GM12878 (cell line): ENCODE measurements at regions not wholly inside any gene's neighbourhood (a gene's known extent, or its start where the extent isn't known, plus 50 kb on each side); places are given as distances from the start of the nearest gene placed in this dataset.

Source experiments
- ATAC-seq: fragments of 200-7000 bp; cut with Tn5 transposase; 3 replicates; pipeline ENCODE4 v1.9.1; 2020; ENCODE audit warnings: mild to moderate bottlenecking, moderate library complexity
- BruUV-seq: library from RNA; stranded (reverse); fragments of 400-500 nt; replicated peaks from 2 replicates; lab custom pipeline; 2021; lab: Mats Ljungman, UMichigan
- CTCF ChIA-PET: fragments of 300-600 bp; sonication (Branson Sonifier 250); formaldehyde crosslinking; extraction: SDS; loops from one replicate; lab custom pipeline; 2021; ENCODE audit warnings: inconsistent platforms; lab: Yijun Ruan, JAX
- POLR2A ChIA-PET: fragments of 350-600 bp; formaldehyde crosslinking; extraction: SDS; loops from one replicate; lab custom pipeline; 2021; ENCODE audit warnings: inconsistent platforms; lab: Charles Lee
- RAD21 ChIA-PET: fragments of 300-600 bp; sonication (Branson Sonifier 250); formaldehyde crosslinking; loops from one replicate; lab custom pipeline; 2023; ENCODE audit warnings: antibody characterized with exemption; ENCODE audit not compliant: unreplicated experiment; lab: Charles Lee
- SMC1A ChIA-PET: fragments of 300-600 bp; sonication (Branson Sonifier 250); formaldehyde crosslinking; loops from one replicate; lab custom pipeline; 2023; ENCODE audit not compliant: unreplicated experiment, uncharacterized antibody; lab: Charles Lee
- DNase-seq: peaks from one replicate; pipeline ENCODE4 v3.0.0-alpha.2; 2011; ENCODE audit warnings: low read depth, low spot score
- FAIRE-seq: peaks from 3 replicates; lab custom pipeline; 2011; peaks lifted over from hg19 to GRCh38; lab: Jason Lieb, UNC
- H2AFZ ChIP-seq: 2 replicates; pipeline ENCODE4 v1.6.0; 2011; ENCODE audit warnings: low read depth, low read length, control low read depth; ENCODE audit not compliant: control insufficient read depth
- H3K27ac ChIP-seq: 2 replicates; pipeline ENCODE4 v1.5.1; 2011; ENCODE audit warnings: control low read depth; ENCODE audit not compliant: control insufficient read depth, insufficient read depth
- H3K27me3 ChIP-seq, 2 experiments: replicated peaks in 1 of 2; 2 replicates each; pipeline versions ENCODE4 v1.6.0 to v1.6.1; 2011; ENCODE audit warnings: low read length in 1 of 2; ENCODE audit not compliant: control insufficient read depth in 2 of 2, insufficient read depth in 2 of 2
- H3K36me3 ChIP-seq, 2 experiments: 2 replicates each; pipeline ENCODE4 v1.5.1; 2011; ENCODE audit warnings: low read length in 1 of 2; ENCODE audit not compliant: control insufficient read depth in 2 of 2, insufficient read depth in 2 of 2
- H3K4me1 ChIP-seq: 2 replicates; pipeline ENCODE4 v1.6.1; 2011; ENCODE audit warnings: mild to moderate bottlenecking, low read length, moderate library complexity, mixed read lengths; ENCODE audit not compliant: control insufficient read depth, insufficient read depth
- H3K4me2 ChIP-seq: 2 replicates; pipeline ENCODE4 v1.6.0; 2011; ENCODE audit warnings: control low read depth; ENCODE audit not compliant: control insufficient read depth, insufficient read depth
- H3K4me3 ChIP-seq: fragments of 200-600 bp; sonication (generic); 2 replicates; pipeline ENCODE4 v1.5.1; 2016
- H3K79me2 ChIP-seq: 2 replicates; pipeline ENCODE4 v1.6.0; 2011; ENCODE audit warnings: low read length; ENCODE audit not compliant: control insufficient read depth, insufficient read depth
- H3K9ac ChIP-seq: 2 replicates; pipeline ENCODE4 v1.8.0; 2011; ENCODE audit warnings: low read length, control low read depth, mixed read lengths; ENCODE audit not compliant: control insufficient read depth, insufficient read depth
- H3K9me3 ChIP-seq: replicated peaks from 3 replicates; pipeline ENCODE4 v1.5.1; 2011; ENCODE audit warnings: mild to moderate bottlenecking, low read length; ENCODE audit not compliant: control insufficient read depth, insufficient read depth
- H4K20me1 ChIP-seq: 2 replicates; pipeline ENCODE4 v1.6.0; 2011; ENCODE audit not compliant: control insufficient read depth, insufficient read depth
- ATF3 ChIP-seq: IDR thresholded peaks from 2 replicates; pipeline ENCODE4 v1.6.1; 2011; ENCODE audit warnings: low read depth, mild to moderate bottlenecking, low read length, moderate library complexity, borderline replicate concordance; ENCODE audit errors: extremely low read depth
- E2F8 ChIP-seq: fragments of 450-650 bp; IDR thresholded peaks from 2 replicates; pipeline ENCODE4 v1.6.1; 2018; ENCODE audit warnings: mild to moderate bottlenecking, low read depth, moderate library complexity; ENCODE audit not compliant: partially characterized antibody
- EED ChIP-seq: sonication (generic); IDR thresholded peaks from 2 replicates; pipeline ENCODE4 v1.6.1; 2016; ENCODE audit warnings: antibody characterized with exemption, low read depth
- GABPA ChIP-seq: IDR thresholded peaks from 2 replicates; pipeline ENCODE4 v1.6.1; 2014; ENCODE audit warnings: antibody characterized with exemption, low read depth, mild to moderate bottlenecking, inconsistent platforms
- JUND ChIP-seq: IDR thresholded peaks from 2 replicates; pipeline ENCODE4 v1.6.1; 2012; ENCODE audit warnings: low read depth, mild to moderate bottlenecking, low read length, improper control_type of control experiment, moderate library complexity
- MLLT1 ChIP-seq: fragments of 450-650 bp; IDR thresholded peaks from 2 replicates; pipeline ENCODE4 v1.6.1; 2016; ENCODE audit warnings: mild to moderate bottlenecking
- SREBF1 ChIP-seq: IDR thresholded peaks from 2 replicates; pipeline ENCODE4 v1.6.1; 2012; ENCODE audit warnings: mild to moderate bottlenecking, low read length
- SUPT20H ChIP-seq: IDR thresholded peaks from 2 replicates; pipeline ENCODE4 v1.6.1; 2011; ENCODE audit warnings: low read depth, mild to moderate bottlenecking, low read length, moderate library complexity, borderline replicate concordance; ENCODE audit not compliant: control insufficient read depth
- TCF12 ChIP-seq: IDR thresholded peaks from 2 replicates; pipeline ENCODE4 v1.6.1; 2011; ENCODE audit warnings: low read depth, mild to moderate bottlenecking, low read length
- WGBS: methylation state at CpG from one replicate; pipeline ENCODE4 v1.1.6; 2016; ENCODE audit warnings: low lambda C conversion rate; ENCODE audit not compliant: insufficient replicate concordance, insufficient coverage; ENCODE audit errors: missing lambda C conversion rate; 5-methylcytosine and 5-hydroxymethylcytosine counted together
- in situ Hi-C: fragments of 300-500 bp; cut with MboI; formaldehyde crosslinking; loops from 9 replicates; pipeline ENCODE4 v1.14.3; 2018; ENCODE audit warnings: mixed read lengths
- intact Hi-C: fragments of 100-400 bp; cut with micrococcal nuclease; formaldehyde crosslinking; loops from one replicate; pipeline ENCODE4 v1.14.2; 2022; ENCODE audit not compliant: unreplicated experiment

- no peak for DNase-seq
- H4K20me1 ChIP-seq = no peaks in the 10 kb centered on the region; the same call in 1 of the 2 replicates
- no peaks in the 10 kb centered on the region for H3K79me2 ChIP-seq
- H3K27ac ChIP-seq = no peak overlapping the region
- ChIA-PET POLR2A (no interaction called here), RAD21 (no interaction called here), CTCF (no interaction called here), SMC1A (no interaction called here)
- H2AFZ ChIP-seq = no peak overlapping the region
- no peak overlapping the region for H3K9ac ChIP-seq
- intact Hi-C loops = no loop called here
- FAIRE-seq = no peak
- TF ChIP-seq ATF3 = no peak
- no peak for ATAC-seq
- H3K4me2 ChIP-seq = no peak overlapping the region
- H3K9me3 ChIP-seq = no peaks in the 10 kb centered on the region
- no peak overlapping the region for H3K4me3 ChIP-seq
- 52% methylated on average over 5 of the region's 5 CpGs for WGBS
- H3K4me1 ChIP-seq = no peaks in the 10 kb centered on the region
- in situ Hi-C loops = no loop called here
- BruUV-seq = no TSS peak
- no peaks in the 10 kb centered on the region for H3K36me3 ChIP-seq
- no peaks in the 10 kb centered on the region; a peak in 2 of 4 replicates for H3K27me3 ChIP-seq
Measured at GRCh38 chr10:78742406-78742729, 326.4 kb upstream of the ZMIZ1 start.

GRCh38 chr10:78742730-78743615, 325.8 kb upstream of the ZMIZ1 start:
- no TSS peak for BruUV-seq
- Histone ChIP-seq H3K79me2 (no peaks in the 10 kb centered on the region), H2AFZ (no peak overlapping the region), H4K20me1 (no peaks in the 10 kb centered on the region; the same call in 1 of the 2 replicates), H3K9me3 (no peaks in the 10 kb centered on the region), H3K9ac (no peak overlapping the region), H3K27me3 (no peaks in the 10 kb centered on the region; a peak in 2 of 4 replicates), H3K36me3 (no peaks in the 10 kb centered on the region), H3K27ac (no peak overlapping the region), H3K4me2 (no peak overlapping the region), H3K4me1 (no peaks in the 10 kb centered on the region), H3K4me3 (no peak overlapping the region)
- 18% methylated on average over 12 of the region's 12 CpGs for WGBS
- FAIRE-seq (no peak), DNase-seq (no peak), ATAC-seq (no peak)
- ChIA-PET POLR2A (no interaction called here), RAD21 (no interaction called here), SMC1A (no interaction called here), CTCF (no interaction called here)
- in situ Hi-C loops (no loop called here), intact Hi-C loops (no loop called here)
- TF ChIP-seq SUPT20H = no peak
- no peak for TF ChIP-seq GABPA
- no peak for TF ChIP-seq TCF12
- no peak for TF ChIP-seq EED
- no peak for TF ChIP-seq E2F8
- no peak for TF ChIP-seq SREBF1
- no peak for TF ChIP-seq JUND
- TF ChIP-seq MLLT1 = no peak
